Transverse colon (tissue), 4 donors: ENCODE measurements at regions not wholly inside any gene's neighbourhood (a gene's known extent, or its start where the extent isn't known, plus 50 kb on each side); places are given as distances from the start of the nearest gene placed in this dataset.
"Not testable (repeated sequence)": the region's sequence is repeated elsewhere in the genome, so short reads cannot be mapped to it uniquely, and the experiment has no call there.

Source experiments
- DNase-seq: peaks from one replicate; pipeline ENCODE4 v3.0.0-alpha.2; 2019
- H3K27ac ChIP-seq, 4 donors: fragments of 200-600 bp; sonication (generic); 2 replicates each; pipeline ENCODE4 v1.5.1; 2016 to 2018; ENCODE audit warnings: inconsistent platforms in 4 of 4
- H3K27me3 ChIP-seq: fragments of 200-600 bp; sonication (generic); 2 replicates; pipeline ENCODE4 v1.5.1; 2017; ENCODE audit warnings: inconsistent platforms
- H3K36me3 ChIP-seq, 4 donors: fragments of 200-600 bp; sonication (generic); 2 replicates each; pipeline ENCODE4 v1.5.1; 2017 to 2019; ENCODE audit warnings: inconsistent platforms in 4 of 4
- H3K4me1 ChIP-seq, 4 donors: fragments of 200-600 bp; sonication (generic); 2 replicates each; pipeline ENCODE4 v1.5.1; 2017 to 2020; ENCODE audit warnings: inconsistent platforms in 4 of 4
- H3K4me3 ChIP-seq, 4 donors: fragments of 200-600 bp; sonication (generic); 1 replicate in 1 of 4; 2 replicates in 3 of 4; pipeline versions ENCODE4 v1.5.1 to v1.6.1; 2017 to 2019; ENCODE audit warnings: inconsistent platforms in 4 of 4
- H3K9me3 ChIP-seq, 2 donors: fragments of 200-600 bp; sonication (generic); 2 replicates each; pipeline ENCODE4 v1.5.1; 2017 to 2019; ENCODE audit warnings: inconsistent platforms in 2 of 2
- EP300 ChIP-seq: sonication (generic); formaldehyde crosslinking; IDR thresholded peaks from one replicate; pipeline ENCODE4 v1.6.1; 2017; ENCODE audit warnings: antibody characterized with exemption, low read depth
- POLR2A ChIP-seq: fragments of 450-650 bp; IDR thresholded peaks from one replicate; pipeline ENCODE4 v1.6.1; 2016; ENCODE audit warnings: antibody characterized with exemption, mild to moderate bottlenecking, moderate library complexity
- POLR2AphosphoS5 ChIP-seq, 3 donors: sonication (generic); formaldehyde crosslinking; IDR thresholded peaks; one replicate each; pipeline ENCODE4 v1.6.1; 2016; ENCODE audit warnings: antibody characterized with exemption in 3 of 3
- WGBS, 2 donors: methylation state at CpG; one replicate each; pipeline ENCODE4 v1.1.5; 2018; ENCODE audit warnings: low coverage in 1 of 2; 5-methylcytosine and 5-hydroxymethylcytosine counted together
- in situ Hi-C, 4 donors: fragments of 200-750 bp; cut with MboI; loops; one replicate each; pipeline versions ENCODE4 v1.15.0 to v1.15.1; 2017; ENCODE audit warnings: low sequenced_read_pairs in 3 of 4, low pct_ligation_motif_present in 1 of 4, low pct_unique_long_range_greater_than_20kb in 1 of 4
- intact Hi-C: fragments of 100-400 bp; cut with DNase I; formaldehyde crosslinking; loops from one replicate; pipeline ENCODE4 v1.15.1; 2023; ENCODE audit warnings: low total_unique reads
- TF ChIP-seq, protein P1 (sequence below), 5 experiments: fragments of 200-600 bp in 3 of 5; fragments of 450-650 bp in 2 of 5; sonication (generic) in 3 of 5; IDR thresholded peaks; 1 replicate in 2 of 5; 2 replicates in 3 of 5; pipeline ENCODE4 v1.5.1; 2016 to 2017; ENCODE audit warnings: antibody characterized with exemption in 5 of 5, inconsistent platforms in 3 of 5, mild to moderate bottlenecking in 2 of 5, moderate library complexity in 1 of 5

DNA sequence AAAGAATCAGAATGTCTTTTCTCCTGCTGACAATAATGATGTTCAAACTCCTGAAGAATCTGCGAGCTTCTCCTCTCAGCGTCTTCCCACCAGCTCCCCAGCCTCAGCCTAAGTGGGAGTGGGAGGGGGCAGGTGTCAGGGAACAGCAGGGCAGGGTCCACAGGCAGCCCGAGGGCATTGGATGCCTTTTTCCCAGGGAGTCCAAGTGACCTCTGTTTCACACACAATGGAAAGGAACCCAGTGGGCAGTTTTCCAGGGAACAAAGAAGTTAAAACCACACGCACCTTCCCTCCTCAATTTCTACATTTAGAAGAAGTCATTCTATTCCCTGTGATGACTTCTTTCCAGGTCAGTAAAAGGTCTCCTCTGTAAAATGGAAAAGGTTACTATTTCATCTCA is 278.5 kb downstream of the PARM1 start:
- Histone ChIP-seq H3K4me3 (no peak overlapping the region), H3K27ac (no peak overlapping the region), H3K36me3 (no peaks in the 10 kb centered on the region), H3K4me1 (no peaks in the 10 kb centered on the region), H3K27me3 (no peaks in the 10 kb centered on the region), H3K9me3 (no peaks in the 10 kb centered on the region)
- intact Hi-C loops (no loop called here), in situ Hi-C loops (no loop called here)
- WGBS, 2 donors, result 55 to 73% methylated on average over 3 to 4 of the region's 4 CpGs
- TF ChIP-seq, protein P1, sequence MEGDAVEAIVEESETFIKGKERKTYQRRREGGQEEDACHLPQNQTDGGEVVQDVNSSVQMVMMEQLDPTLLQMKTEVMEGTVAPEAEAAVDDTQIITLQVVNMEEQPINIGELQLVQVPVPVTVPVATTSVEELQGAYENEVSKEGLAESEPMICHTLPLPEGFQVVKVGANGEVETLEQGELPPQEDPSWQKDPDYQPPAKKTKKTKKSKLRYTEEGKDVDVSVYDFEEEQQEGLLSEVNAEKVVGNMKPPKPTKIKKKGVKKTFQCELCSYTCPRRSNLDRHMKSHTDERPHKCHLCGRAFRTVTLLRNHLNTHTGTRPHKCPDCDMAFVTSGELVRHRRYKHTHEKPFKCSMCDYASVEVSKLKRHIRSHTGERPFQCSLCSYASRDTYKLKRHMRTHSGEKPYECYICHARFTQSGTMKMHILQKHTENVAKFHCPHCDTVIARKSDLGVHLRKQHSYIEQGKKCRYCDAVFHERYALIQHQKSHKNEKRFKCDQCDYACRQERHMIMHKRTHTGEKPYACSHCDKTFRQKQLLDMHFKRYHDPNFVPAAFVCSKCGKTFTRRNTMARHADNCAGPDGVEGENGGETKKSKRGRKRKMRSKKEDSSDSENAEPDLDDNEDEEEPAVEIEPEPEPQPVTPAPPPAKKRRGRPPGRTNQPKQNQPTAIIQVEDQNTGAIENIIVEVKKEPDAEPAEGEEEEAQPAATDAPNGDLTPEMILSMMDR (IDR thresholded peaks at IDR 0.05), result no peak
- TF ChIP-seq POLR2A, result no peak
- no peak for TF ChIP-seq EP300
- no peak for TF ChIP-seq POLR2AphosphoS5 (IDR thresholded peaks at IDR 0.05)
- no peak for DNase-seq

DNA sequence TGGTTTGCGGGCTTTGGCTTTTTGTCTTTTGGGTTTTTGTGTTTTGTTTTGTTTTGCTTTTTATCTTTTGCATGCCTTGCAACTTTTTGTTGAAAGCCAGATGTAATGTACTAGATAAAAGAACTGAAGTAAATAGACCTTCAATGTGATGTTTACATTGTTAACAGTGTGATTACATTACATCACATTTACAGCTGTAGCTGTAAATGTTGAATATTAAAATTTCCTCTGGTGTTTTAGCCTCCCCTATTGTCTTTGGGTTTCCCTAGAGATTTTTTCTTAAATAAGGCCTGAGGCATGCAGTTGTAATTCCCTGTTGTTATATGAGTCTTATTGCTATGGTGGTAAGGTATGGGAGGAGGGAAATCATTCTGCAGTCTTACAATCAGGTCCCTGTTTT is 275.0 kb downstream of the PARM1 start:
- Histone ChIP-seq H3K4me3 (no peak overlapping the region), H3K4me1 (no peaks in the 10 kb centered on the region), H3K36me3 (no peaks in the 10 kb centered on the region), H3K9me3 (no peaks in the 10 kb centered on the region), H3K27ac (no peak overlapping the region), H3K27me3 (no peaks in the 10 kb centered on the region)
- whole genome bisulfite sequencing, 2 donors, result 85 to 94% methylated on average over 1 of the region's 1 CpG
- TF ChIP-seq EP300 (no peak), POLR2A (no peak), POLR2AphosphoS5 (IDR thresholded peaks at IDR 0.05) (no peak)
- TF ChIP-seq, protein P1 (IDR thresholded peaks at IDR 0.05), result no peak
- intact Hi-C loops, result no loop called here
- in situ Hi-C loops, result no loop called here
- no peak for DNase-seq

DNA sequence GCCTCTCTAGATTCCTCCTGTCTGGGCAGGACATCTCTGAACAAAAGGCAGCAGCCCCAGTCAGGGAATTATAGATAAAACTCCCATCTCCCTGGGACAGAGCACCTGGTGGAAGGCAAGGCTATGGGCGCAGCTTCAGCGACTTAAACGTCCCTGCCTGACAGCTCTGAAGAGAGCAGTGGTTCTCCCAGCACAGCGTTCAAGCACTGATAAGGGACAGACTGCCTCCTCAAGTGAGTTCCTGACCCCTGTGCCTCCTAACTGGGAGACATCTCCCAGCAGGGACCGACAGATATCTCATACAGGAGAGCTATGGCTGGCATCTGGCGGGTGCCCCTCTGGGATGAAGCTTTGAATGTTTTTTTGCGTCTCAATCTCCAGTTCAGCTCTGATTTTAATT is 262.2 kb downstream of the PARM1 start:
- intact Hi-C loops, result no loop called here
- Histone ChIP-seq H3K27me3 (no peaks in the 10 kb centered on the region), H3K36me3 (no peaks in the 10 kb centered on the region), H3K27ac (no peak overlapping the region), H3K9me3 (no peaks in the 10 kb centered on the region), H3K4me1 (peaks cover 0 to 3% (median 0%) of the 10 kb centered on the region in 4 donors), H3K4me3 (no peak overlapping the region)
- WGBS, 2 donors, result 75 to 92% methylated on average over 2 to 7 of the region's 7 CpGs
- TF ChIP-seq, protein P1 (IDR thresholded peaks at IDR 0.05), result no peak
- no peak for TF ChIP-seq EP300
- no peak for TF ChIP-seq POLR2AphosphoS5 (IDR thresholded peaks at IDR 0.05)
- TF ChIP-seq POLR2A, result no peak
- no peak for DNase-seq
- in situ Hi-C loops, result no loop called here

DNA sequence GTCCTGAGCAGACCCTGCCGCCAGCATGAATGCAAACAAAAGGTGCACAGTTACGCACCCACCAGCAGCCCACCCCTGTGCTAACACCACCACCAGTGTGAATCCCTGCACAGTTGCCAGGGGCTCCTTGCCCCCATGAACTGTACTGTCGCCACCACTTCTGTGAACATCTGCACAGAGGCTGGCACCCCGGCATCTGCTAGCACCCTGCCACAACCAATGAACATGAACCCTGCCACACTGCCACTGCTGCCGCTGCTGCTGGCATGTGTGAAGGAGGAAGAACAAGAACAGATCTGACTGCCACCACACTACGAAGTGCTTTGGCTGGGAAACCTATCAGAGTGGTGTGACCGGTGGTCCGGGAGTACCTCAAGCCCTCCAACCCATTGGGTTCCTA is 261.3 kb downstream of the PARM1 start:
- Histone ChIP-seq H3K9me3 (no peaks in the 10 kb centered on the region), H3K27ac (no peak overlapping the region), H3K4me3 (no peak overlapping the region), H3K4me1 (peaks cover 0 to 11% (median 0%) of the 10 kb centered on the region in 4 donors), H3K27me3 (no peaks in the 10 kb centered on the region), H3K36me3 (no peaks in the 10 kb centered on the region)
- no peak for DNase-seq
- WGBS, 2 donors, result 93% methylated on average over 8 of the region's 8 CpGs; no CpG with 5 or more reads in 1 of the 2 donors
- TF ChIP-seq, protein P1 (IDR thresholded peaks at IDR 0.05), result no peak
- TF ChIP-seq EP300 (no peak), POLR2AphosphoS5 (IDR thresholded peaks at IDR 0.05) (no peak), POLR2A (no peak)
- intact Hi-C loops, result no loop called here
- in situ Hi-C loops, result no loop called here

DNA sequence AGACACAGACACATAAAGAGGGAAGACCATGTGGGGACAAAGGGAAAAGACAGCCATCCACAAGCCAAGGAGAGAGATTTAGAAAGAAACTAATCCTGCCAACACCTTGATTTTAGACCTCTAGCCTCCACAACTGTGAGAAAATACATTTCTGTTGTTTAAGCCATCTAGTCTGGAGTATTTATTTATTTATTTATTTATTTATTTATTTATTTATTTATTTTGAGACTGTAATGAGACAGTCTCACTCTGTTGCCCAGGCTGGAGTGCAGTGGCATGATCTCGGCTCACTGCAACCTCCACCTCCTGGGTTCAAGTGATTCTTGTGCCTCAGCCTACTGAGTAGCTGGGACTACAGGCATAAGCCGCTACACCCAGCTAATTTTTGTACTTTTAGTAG is 259.3 kb downstream of the PARM1 start:
- intact Hi-C loops, H3K9me3 ChIP-seq, in situ Hi-C loops, H3K36me3 ChIP-seq, H3K27me3 ChIP-seq, H3K27ac ChIP-seq, H3K4me3 ChIP-seq, DNase-seq: not testable (repeated sequence)
- peaks cover 0 to 13% (median 0%) of the 10 kb centered on the region in 4 donors for H3K4me1 ChIP-seq
- WGBS, 2 donors, result 92% methylated on average over 2 of the region's 2 CpGs; no CpG with 5 or more reads in 1 of the 2 donors
